Activated CD4-positive, alpha-beta memory T cell treated with anti-CD3 and anti-CD28 coated beads, Interleukin-2, amount 10 ng/mL, durations not matched to agents 7 days and 5 days (primary cell): ENCODE measurements at regions not wholly inside any gene's neighbourhood (a gene's known extent, or its start where the extent isn't known, plus 50 kb on each side); places are given as distances from the start of the nearest gene placed in this dataset.

ENCODE experiments used
- CTCF ChIA-PET: fragments of 350-600 bp; sonication (Branson Sonifier 250); formaldehyde crosslinking; loops from one replicate; lab custom pipeline; 2021; ENCODE audit warnings: antibody characterized with exemption, inconsistent platforms; lab: Charles Lee
- POLR2A ChIA-PET: fragments of 350-600 bp; sonication (Branson Sonifier 250); formaldehyde crosslinking; loops from one replicate; lab custom pipeline; 2021; ENCODE audit warnings: antibody characterized with exemption; lab: Charles Lee
- DNase-seq: peaks from one replicate; pipeline ENCODE4 v3.0.0-alpha.2; 2020
- H3K27ac Mint-ChIP-seq: one replicate; pipeline ENCODE4 v1.8.0; 2021; ENCODE audit warnings: mild to moderate bottlenecking, mixed read lengths
- H3K27me3 Mint-ChIP-seq: one replicate; pipeline ENCODE4 v1.8.0; 2021; ENCODE audit warnings: mixed read lengths
- H3K36me3 Mint-ChIP-seq: one replicate; pipeline ENCODE4 v1.8.0; 2021; ENCODE audit warnings: low read depth, mixed read lengths
- H3K4me1 Mint-ChIP-seq: one replicate; pipeline ENCODE4 v1.8.0; 2021; ENCODE audit warnings: mixed read lengths
- H3K4me3 Mint-ChIP-seq: one replicate; pipeline ENCODE4 v1.8.0; 2021; ENCODE audit warnings: mild to moderate bottlenecking, mixed read lengths
- H3K9me3 Mint-ChIP-seq: one replicate; pipeline ENCODE4 v1.8.0; 2021; ENCODE audit warnings: mixed read lengths

DNA sequence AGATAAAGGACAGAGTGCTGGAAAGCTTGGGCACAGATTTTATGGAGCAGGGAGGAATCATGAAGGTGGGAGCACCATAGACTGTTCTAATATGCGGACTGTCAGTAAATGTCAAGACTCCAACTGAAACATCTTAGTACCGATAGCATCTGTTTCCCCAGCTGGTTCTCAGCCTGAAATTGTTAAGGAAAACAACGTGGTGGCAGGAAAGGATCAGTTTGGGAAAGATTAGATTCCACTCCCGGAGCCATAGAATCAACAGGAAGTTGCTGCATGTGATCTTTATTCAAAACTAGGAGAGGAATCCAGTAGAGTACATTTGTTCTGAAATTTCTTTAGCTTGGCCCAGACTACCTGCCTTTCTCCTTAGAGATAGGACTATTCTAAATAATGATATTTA, 559.1 kb downstream of the CSNK1G3 start:
- H3K9me3 Mint-ChIP-seq = peaks cover 3% of the 10 kb centered on the region
- no peak for DNase-seq
- no peaks in the 10 kb centered on the region for H3K27me3 Mint-ChIP-seq
- H3K27ac Mint-ChIP-seq = no peak overlapping the region
- H3K36me3 Mint-ChIP-seq = no peaks in the 10 kb centered on the region
- H3K4me1 Mint-ChIP-seq = no peaks in the 10 kb centered on the region
- CTCF ChIA-PET = no interaction called here
- POLR2A ChIA-PET = no interaction called here
- H3K4me3 Mint-ChIP-seq = no peak overlapping the region

DNA sequence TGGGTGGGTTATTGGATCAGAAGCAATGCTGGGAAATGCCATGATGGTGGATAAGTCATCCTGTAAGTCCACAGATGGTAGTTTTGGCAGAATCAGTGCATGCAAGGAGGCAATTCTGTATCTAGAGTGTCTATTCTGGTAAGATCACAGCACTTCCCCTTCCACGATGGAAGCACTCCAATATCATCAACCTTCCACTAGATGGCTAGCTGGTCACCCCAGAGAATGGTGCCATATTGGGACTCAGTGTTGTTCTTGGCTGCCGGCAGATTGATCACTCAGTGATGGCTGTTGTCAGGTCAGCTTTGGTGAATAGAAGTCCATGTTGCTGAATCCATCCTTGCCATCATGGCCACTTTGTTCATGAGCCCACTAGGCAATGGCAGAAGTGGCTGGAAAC, 553.5 kb downstream of the CSNK1G3 start:
- ChIA-PET CTCF (no interaction called here), POLR2A (no interaction called here)
- no peak overlapping the region for H3K4me3 Mint-ChIP-seq
- H3K27ac Mint-ChIP-seq = no peak overlapping the region
- no peak for DNase-seq
- H3K9me3 Mint-ChIP-seq = peaks cover 5% of the 10 kb centered on the region
- H3K4me1 Mint-ChIP-seq = no peaks in the 10 kb centered on the region
- no peaks in the 10 kb centered on the region for H3K27me3 Mint-ChIP-seq
- no peaks in the 10 kb centered on the region for H3K36me3 Mint-ChIP-seq

DNA sequence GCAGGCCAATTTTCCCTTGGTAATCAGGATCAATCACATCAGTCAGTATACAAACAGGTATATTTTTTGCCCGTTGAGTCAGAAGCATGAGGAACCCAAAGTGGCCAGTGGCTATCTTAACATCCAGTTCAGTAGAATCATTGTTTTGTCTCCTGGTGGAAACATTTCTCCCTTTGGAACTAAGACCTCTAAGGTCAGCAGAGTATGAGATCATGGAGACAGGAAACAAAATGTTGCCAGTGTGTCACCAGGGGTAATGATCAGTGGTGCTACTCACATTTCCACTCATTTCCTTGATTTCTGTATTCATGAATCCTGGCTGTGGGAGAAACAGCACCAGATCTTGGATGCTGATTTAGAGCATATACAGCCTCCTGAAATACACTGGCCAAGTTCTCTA, 553.0 kb downstream of the CSNK1G3 start:
- H3K4me1 Mint-ChIP-seq = no peaks in the 10 kb centered on the region
- CTCF ChIA-PET = no interaction called here

DNA sequence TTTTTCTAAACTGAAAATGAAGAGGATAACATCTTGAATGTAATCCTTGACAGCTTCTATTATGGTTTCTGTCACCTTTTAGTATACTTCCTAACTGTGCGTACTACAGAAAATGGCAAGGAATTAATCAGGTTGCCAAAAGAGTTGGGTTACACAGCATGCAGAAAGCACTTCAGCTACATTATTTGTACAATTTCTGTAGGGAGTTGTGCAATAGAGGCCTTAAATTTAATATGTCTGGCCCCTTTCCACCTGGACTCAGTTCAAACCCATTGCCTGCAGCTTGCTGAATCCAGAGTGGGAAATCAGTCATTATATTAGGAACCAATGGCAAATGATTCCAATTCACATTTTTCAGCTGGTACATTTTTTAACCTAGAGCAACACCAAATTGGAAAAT, 549.7 kb downstream of the CSNK1G3 start:
- H3K27me3 Mint-ChIP-seq = no peaks in the 10 kb centered on the region
- no peaks in the 10 kb centered on the region for H3K4me1 Mint-ChIP-seq
- H3K27ac Mint-ChIP-seq = no peak overlapping the region
- H3K9me3 Mint-ChIP-seq = peaks cover 5% of the 10 kb centered on the region
- POLR2A ChIA-PET = no interaction called here
- no peaks in the 10 kb centered on the region for H3K36me3 Mint-ChIP-seq
- CTCF ChIA-PET = no interaction called here
- no peak overlapping the region for H3K4me3 Mint-ChIP-seq
- no peak for DNase-seq

More for the DNA sequence above, 553.0 kb downstream of the CSNK1G3 start:
- Mint-ChIP-seq H3K36me3 (no peaks in the 10 kb centered on the region), H3K27me3 (no peaks in the 10 kb centered on the region), H3K4me3 (no peak overlapping the region), H3K27ac (no peak overlapping the region), H3K9me3 (peaks cover 5% of the 10 kb centered on the region)
- POLR2A ChIA-PET = no interaction called here
- no peak for DNase-seq

DNA sequence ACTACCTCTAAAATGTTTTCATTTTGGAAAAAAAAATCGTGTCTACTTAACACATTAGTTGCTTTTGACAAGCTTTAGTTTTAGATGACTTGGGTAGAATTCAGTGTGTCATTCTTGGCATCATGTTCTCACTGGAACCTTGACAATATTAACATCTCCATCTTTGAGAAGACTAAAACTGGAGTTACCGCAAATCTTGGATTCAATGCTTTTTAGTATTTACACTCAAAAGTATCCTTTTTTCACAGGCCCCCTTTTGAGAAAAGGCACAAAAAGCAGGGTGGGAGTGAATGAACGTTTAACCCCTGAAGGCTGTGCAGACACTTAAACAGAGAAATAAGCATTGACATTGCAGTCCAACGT, 549.1 kb downstream of the CSNK1G3 start:
- no peaks in the 10 kb centered on the region for H3K4me1 Mint-ChIP-seq
- ChIA-PET POLR2A (no interaction called here), CTCF (no interaction called here)
- H3K27ac Mint-ChIP-seq = no peak overlapping the region
- H3K4me3 Mint-ChIP-seq = no peak overlapping the region
- no peak for DNase-seq
- H3K36me3 Mint-ChIP-seq = no peaks in the 10 kb centered on the region
- peaks cover 4% of the 10 kb centered on the region for H3K9me3 Mint-ChIP-seq
- no peaks in the 10 kb centered on the region for H3K27me3 Mint-ChIP-seq

DNA sequence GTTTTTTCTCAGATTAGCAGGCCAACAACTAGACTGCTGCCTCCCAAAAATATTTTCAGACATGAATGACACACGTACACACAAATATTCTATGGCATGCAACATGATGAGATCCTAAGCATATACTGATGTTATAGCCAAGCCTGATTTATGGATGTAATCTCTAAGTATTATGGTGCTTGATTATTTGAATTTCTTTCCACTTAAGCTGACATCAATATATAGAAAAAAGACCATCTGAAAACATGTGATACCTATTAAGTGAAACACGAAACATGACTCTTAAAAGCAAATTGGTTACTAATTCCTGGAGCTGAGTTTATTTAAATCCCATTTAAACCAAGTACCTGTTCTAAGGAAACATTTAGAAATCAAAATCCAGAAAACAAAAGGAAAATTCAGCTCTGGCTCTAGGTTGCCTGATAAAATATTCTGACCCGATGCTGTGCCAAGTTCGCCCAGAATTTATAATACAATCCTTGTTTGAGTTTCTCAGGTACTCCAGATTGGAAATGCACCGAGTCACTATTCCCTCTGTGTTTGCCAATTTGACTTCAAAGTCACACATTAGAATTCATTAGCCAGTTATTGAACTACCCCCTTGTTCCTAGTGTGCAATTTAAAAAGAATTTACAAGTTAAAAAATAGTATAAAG, 548.6 kb downstream of the CSNK1G3 start:
- CTCF ChIA-PET = no interaction called here

DNA sequence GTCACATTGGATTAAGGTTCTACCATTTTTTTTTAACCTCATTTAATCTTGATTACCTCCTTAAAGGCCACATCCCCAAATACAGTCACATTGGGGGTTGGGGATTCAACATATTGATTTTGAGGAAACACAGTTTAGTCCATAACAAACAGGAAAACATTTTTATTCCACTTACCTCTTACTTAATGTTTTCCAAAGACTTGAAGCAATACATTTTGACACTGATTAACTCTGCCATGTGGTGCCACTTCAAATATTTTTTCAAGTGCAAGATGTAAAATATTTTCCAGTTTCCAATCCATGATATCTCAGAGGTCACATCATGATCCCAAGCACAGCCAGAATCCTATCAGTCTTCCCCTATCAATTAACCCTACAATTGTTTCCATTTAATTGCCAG, 548.0 kb downstream of the CSNK1G3 start:
- Mint-ChIP-seq H3K36me3 (no peaks in the 10 kb centered on the region), H3K27ac (no peak overlapping the region), H3K9me3 (peaks cover 3% of the 10 kb centered on the region), H3K27me3 (no peaks in the 10 kb centered on the region), H3K4me1 (no peaks in the 10 kb centered on the region), H3K4me3 (no peak overlapping the region)
- no peak for DNase-seq
- ChIA-PET POLR2A (no interaction called here), CTCF (no interaction called here)

More for the DNA sequence above, 548.6 kb downstream of the CSNK1G3 start:
- Mint-ChIP-seq H3K27me3 (no peaks in the 10 kb centered on the region), H3K4me3 (no peak overlapping the region), H3K36me3 (no peaks in the 10 kb centered on the region), H3K4me1 (no peaks in the 10 kb centered on the region), H3K27ac (no peak overlapping the region), H3K9me3 (peaks cover 3% of the 10 kb centered on the region)
- no peak for DNase-seq
- POLR2A ChIA-PET = no interaction called here

DNA sequence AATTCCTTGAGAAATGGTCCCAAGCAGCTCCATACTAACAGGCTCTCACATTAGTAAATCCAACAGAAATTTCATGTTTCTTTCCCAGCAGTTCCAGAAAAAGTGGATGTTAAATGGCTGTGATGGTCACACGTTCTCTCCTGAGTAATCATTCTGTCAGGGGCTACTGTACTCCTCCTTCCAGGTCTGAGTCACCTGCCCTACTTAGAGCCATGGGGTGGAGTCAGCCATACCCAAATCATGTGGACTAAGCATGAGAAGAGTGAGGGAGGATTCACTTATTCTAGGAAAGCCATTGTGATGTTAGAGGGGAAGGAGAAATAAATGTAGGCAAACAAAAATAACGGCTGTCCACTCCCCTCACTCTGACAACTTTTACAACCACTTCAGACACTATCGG, 547.2 kb downstream of the CSNK1G3 start:
- POLR2A ChIA-PET = no interaction called here
- H3K4me1 Mint-ChIP-seq = no peaks in the 10 kb centered on the region
- no peaks in the 10 kb centered on the region for H3K36me3 Mint-ChIP-seq
- H3K27ac Mint-ChIP-seq = no peak overlapping the region
- peaks cover 3% of the 10 kb centered on the region for H3K9me3 Mint-ChIP-seq
- CTCF ChIA-PET = no interaction called here
- no peak overlapping the region for H3K4me3 Mint-ChIP-seq
- no peak for DNase-seq
- no peaks in the 10 kb centered on the region for H3K27me3 Mint-ChIP-seq

DNA sequence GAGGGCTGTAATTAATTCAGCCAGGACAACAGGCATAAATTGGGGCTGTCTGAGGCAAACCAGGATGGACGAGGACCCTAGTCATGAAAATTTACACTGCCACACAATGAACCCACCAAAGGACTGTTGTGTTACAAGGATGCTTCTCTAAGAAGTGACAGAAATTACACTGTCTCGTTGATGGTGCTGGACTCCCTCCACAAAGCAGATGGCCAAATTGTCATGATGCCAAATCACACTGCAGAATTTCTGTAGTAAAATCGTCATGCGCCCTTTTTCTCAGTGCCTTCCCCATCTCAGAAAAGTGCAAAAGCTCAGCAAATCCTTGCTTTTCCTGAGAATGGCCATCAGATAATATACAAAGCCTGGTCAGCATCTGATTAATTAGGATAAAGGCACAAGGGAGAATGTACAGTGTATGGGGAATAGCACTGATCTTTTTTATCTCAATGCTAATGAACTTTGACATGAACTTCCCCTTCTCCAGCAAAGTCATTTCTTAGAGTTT, 545.8 kb downstream of the CSNK1G3 start:
- ChIA-PET POLR2A (no interaction called here), CTCF (no interaction called here)
- Mint-ChIP-seq H3K4me3 (no peak overlapping the region), H3K27me3 (no peaks in the 10 kb centered on the region), H3K27ac (no peak overlapping the region), H3K4me1 (no peaks in the 10 kb centered on the region), H3K36me3 (no peaks in the 10 kb centered on the region), H3K9me3 (peaks cover 3% of the 10 kb centered on the region)
- DNase-seq = no peak

DNA sequence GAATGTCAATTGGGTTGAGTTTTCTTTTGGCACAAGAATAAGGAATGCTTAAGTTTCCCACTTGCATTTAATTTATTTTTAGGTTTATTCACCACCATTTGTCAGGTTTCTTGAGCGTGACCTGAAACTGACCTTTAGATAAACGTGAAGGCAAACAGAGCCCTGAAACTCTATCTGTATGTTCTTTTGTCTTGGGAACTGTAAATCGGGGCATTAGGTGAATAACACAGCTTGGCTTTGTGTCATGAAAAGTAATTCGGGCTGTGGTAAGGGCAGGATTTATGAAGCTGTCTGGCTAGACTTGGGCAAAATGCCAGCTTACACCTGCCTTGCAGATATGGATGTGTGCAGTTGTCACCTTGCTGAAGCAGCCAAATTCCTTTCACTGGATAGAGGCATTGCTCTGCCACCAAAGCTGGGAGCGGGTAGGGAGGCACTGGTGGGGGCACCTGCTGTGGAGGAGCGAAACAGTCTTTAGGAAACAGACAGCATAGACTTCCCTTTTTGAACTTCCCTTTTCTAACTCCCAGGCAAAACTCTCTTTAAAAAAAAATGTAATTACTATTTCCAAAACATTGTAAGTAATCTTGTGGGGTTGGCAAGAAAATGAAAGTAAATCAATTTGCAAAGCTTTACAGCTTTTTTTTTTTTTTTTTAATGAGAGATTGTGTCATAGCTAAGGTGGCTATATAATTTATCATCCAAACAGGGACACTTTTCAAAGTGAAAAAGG, 545.2 kb downstream of the CSNK1G3 start:
- Mint-ChIP-seq H3K9me3 (peaks cover 3% of the 10 kb centered on the region), H3K27ac (no peak overlapping the region), H3K36me3 (no peaks in the 10 kb centered on the region), H3K27me3 (no peaks in the 10 kb centered on the region), H3K4me1 (no peaks in the 10 kb centered on the region), H3K4me3 (no peak overlapping the region)
- no peak for DNase-seq
- ChIA-PET POLR2A (no interaction called here), CTCF (no interaction called here)

DNA sequence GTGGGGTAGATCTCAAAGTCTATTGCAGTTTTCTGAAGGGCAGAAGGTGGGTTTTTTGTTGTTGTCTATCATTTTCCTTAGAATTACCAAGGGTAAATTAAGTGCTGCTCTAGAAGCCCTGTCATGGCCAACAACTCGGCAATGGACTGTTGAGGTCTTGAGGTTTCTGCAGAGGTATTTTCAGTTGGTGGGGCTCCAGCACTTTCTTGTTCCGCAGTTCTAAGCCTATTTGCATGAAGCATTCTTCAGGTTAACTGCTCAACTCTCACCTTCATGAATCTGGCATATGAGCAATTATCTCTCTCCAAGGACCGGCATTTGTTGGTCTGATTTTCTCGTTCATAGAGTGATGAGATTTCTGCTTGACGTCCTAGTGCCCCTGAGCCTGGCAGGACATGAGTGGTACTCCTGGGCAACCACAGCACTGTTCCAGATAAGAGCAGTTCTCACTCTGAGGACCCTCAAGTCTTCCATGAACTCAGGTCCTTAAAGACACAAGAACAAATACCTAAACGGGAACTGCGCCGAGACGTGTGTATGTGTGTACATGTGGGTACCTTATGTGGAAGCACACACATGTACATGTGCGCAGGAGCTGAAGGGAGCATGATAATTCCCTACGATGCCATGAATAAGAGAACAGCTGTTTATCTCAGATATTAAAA, 544.5 kb downstream of the CSNK1G3 start:
- H3K4me1 Mint-ChIP-seq = no peaks in the 10 kb centered on the region
- H3K9me3 Mint-ChIP-seq = peaks cover 3% of the 10 kb centered on the region
- H3K36me3 Mint-ChIP-seq = no peaks in the 10 kb centered on the region
- H3K4me3 Mint-ChIP-seq = no peak overlapping the region
- no peak for DNase-seq
- no peak overlapping the region for H3K27ac Mint-ChIP-seq
- ChIA-PET POLR2A (no interaction called here), CTCF (no interaction called here)
- no peaks in the 10 kb centered on the region for H3K27me3 Mint-ChIP-seq

DNA sequence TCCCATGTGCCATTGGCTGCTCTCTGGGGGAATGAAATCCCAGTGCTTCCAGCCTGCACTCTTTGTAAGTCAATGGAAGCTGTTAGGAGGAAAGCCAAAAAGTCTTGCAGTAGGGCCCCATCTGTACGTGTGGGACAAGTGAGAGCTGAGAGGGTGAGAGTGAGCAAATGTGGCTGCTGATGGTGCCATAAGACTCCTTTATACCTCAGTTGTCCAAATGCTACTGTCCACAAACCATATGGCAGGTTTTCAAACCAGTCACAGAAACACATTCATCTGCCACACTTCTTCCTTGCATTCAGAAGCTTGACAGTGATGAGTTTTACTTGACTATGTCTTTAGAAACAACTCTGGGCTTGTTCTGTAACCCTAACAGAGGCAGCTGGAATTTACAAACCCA, 543.8 kb downstream of the CSNK1G3 start:
- POLR2A ChIA-PET = no interaction called here
- H3K9me3 Mint-ChIP-seq = peaks cover 3% of the 10 kb centered on the region
- no peaks in the 10 kb centered on the region for H3K27me3 Mint-ChIP-seq
- H3K36me3 Mint-ChIP-seq = no peaks in the 10 kb centered on the region
- no peak for DNase-seq
- no peak overlapping the region for H3K27ac Mint-ChIP-seq
- CTCF ChIA-PET = no interaction called here
- no peak overlapping the region for H3K4me3 Mint-ChIP-seq
- H3K4me1 Mint-ChIP-seq = no peaks in the 10 kb centered on the region

DNA sequence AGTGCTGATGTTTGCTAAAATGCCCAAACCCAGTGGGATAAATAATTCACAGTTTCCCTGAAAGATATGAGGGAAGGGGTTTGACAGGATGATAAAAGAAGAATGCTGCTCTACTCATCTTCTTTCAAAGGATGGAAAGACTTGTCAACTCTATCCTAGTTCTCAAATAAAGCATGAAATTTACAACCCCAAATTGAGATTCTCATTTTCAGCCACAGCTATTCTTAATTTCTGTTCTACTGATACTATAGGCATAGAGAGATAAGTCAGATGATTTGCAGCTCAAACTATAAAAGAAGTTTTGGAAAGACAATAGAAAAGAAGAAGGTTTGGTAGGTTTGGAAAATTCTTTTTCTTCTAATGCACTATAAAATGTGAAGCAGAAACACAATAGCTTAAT, 542.6 kb downstream of the CSNK1G3 start:
- ChIA-PET POLR2A (no interaction called here), CTCF (no interaction called here)
- Mint-ChIP-seq H3K27me3 (no peaks in the 10 kb centered on the region), H3K36me3 (no peaks in the 10 kb centered on the region), H3K4me1 (no peaks in the 10 kb centered on the region), H3K27ac (no peak overlapping the region), H3K9me3 (peaks cover 3% of the 10 kb centered on the region), H3K4me3 (no peak overlapping the region)
- no peak for DNase-seq
